Cardiac muscle cell (in vitro differentiated cells and primary cell): ENCODE measurements at regions not wholly inside any gene's neighbourhood (a gene's known extent, or its start where the extent isn't known, plus 50 kb on each side); places are given as distances from the start of the nearest gene placed in this dataset.

Source experiments
- DNase-seq, 2 donors: peaks; one replicate each; pipeline versions ENCODE4 v3.0.0 to v3.0.0-alpha.2; 2010 to 2017; ENCODE audit warnings: low read depth in 1 of 2, low spot score in 1 of 2
- H3K27ac ChIP-seq: fragments of 200-600 bp; sonication (generic); 2 replicates; pipeline ENCODE4 v1.5.1; 2016
- H3K27me3 ChIP-seq: fragments of 200-600 bp; sonication (generic); 2 replicates; pipeline ENCODE4 v1.6.0; 2016; ENCODE audit warnings: control low read depth
- H3K36me3 ChIP-seq: fragments of 200-600 bp; sonication (generic); 2 replicates; pipeline ENCODE4 v1.5.1; 2016; ENCODE audit warnings: control low read depth
- H3K4me1 ChIP-seq: fragments of 200-600 bp; sonication (generic); 2 replicates; pipeline ENCODE4 v1.8.1; 2017; ENCODE audit warnings: low read depth, mild to moderate bottlenecking, mixed run types
- H3K4me3 ChIP-seq: fragments of 200-600 bp; sonication (generic); 2 replicates; pipeline ENCODE4 v1.5.1; 2016; ENCODE audit warnings: mild to moderate bottlenecking
- H3K9me3 ChIP-seq: fragments of 200-600 bp; sonication (generic); 2 replicates; pipeline ENCODE4 v1.5.1; 2017; ENCODE audit warnings: low read depth, mild to moderate bottlenecking, control low read depth
- CTCF ChIP-seq: IDR thresholded peaks from 2 replicates; pipeline ENCODE4 v1.5.1; 2012; ENCODE audit warnings: low read depth, mild to moderate bottlenecking, low read length

GRCh38 chr16:35480988-35481387 is 2021.6 kb downstream of the TP53TG3F start:
- Histone ChIP-seq H3K27ac (no peak overlapping the region), H3K36me3 (no peaks in the 10 kb centered on the region), H3K4me1 (no peaks in the 10 kb centered on the region), H3K4me3 (no peak overlapping the region), H3K9me3 (no peaks in the 10 kb centered on the region), H3K27me3 (no peaks in the 10 kb centered on the region)
- DNase-seq = no peak
- no peak for TF ChIP-seq CTCF

DNA sequence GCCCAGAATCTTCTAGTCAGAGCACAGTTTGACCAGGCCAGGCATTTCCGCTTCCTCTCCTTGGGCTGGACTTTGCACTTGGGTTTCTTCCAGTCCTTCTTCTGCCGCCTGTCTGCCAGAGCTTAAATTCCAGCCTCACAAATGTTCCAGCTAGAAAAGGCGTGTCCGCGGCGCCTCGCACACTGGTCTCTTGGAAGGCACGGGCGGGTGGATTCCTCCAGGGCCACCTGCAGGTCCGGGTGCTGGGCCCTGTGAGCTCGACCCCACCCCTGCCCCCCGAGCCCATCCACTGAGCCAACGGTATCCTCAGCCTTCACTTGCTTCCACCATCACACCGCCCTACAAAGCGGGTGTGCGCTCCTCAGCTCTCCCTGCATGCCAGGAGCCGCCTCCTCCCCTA is 2026.5 kb downstream of the TP53TG3F start:
- DNase-seq = no peak
- Histone ChIP-seq H3K4me1 (no peaks in the 10 kb centered on the region), H3K4me3 (no peak overlapping the region), H3K27me3 (no peaks in the 10 kb centered on the region), H3K9me3 (no peaks in the 10 kb centered on the region), H3K36me3 (no peaks in the 10 kb centered on the region), H3K27ac (no peak overlapping the region)
- TF ChIP-seq CTCF = no peak

DNA sequence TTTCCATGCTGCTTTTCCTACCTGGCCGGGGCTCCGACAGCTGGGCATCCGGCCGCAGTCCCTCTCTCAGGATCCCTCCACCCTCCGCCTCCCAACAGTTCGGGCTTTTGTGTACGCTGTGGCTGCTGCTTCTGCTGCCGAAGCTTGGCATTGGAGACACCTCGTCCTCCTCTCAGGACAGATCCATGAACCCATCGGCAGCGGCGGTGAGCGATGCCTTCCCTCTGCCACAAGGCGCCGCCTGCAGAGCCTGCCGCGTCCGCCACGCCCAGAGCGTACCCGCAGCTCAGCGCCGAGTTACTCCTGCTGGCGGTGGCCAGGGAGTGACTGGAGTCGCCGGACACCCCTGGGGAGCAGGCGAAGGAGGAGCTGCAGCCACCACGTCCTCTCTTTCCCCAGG is 2032.8 kb downstream of the TP53TG3F start:
- no peak for DNase-seq
- H3K4me1 ChIP-seq = no peaks in the 10 kb centered on the region
- no peaks in the 10 kb centered on the region for H3K36me3 ChIP-seq
- no peaks in the 10 kb centered on the region for H3K27me3 ChIP-seq
- H3K4me3 ChIP-seq = no peak overlapping the region
- TF ChIP-seq CTCF = no peak
- no peak overlapping the region for H3K27ac ChIP-seq
- H3K9me3 ChIP-seq = no peaks in the 10 kb centered on the region

DNA sequence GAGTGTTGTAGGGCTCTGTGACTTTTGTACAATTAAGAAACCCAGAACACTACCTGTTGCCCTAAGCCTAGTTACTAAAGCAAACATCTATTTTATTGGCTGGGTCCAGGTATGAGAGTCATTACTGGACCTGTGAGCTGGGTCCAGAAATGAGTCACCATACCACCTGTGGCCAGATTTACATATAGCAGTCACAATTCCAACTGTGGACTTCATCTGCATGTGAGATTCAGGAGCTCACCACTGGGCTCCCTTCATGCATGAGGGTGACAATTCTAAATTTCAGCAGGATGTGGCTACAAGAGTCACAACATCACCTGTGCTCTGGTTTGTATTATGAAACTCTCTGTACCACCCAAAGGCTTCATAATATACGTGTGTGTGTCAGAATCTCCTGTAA is 2038.0 kb downstream of the TP53TG3F start:
- Histone ChIP-seq H3K27ac (no peak overlapping the region), H3K27me3 (no peaks in the 10 kb centered on the region), H3K9me3 (no peaks in the 10 kb centered on the region), H3K36me3 (no peaks in the 10 kb centered on the region), H3K4me3 (no peak overlapping the region), H3K4me1 (no peaks in the 10 kb centered on the region)
- no peak for TF ChIP-seq CTCF
- DNase-seq = no peak

GRCh38 chr16:35506018-35506897 is 2046.8 kb downstream of the TP53TG3F start:
- no peaks in the 10 kb centered on the region for H3K4me1 ChIP-seq
- DNase-seq = no peak
- H3K9me3 ChIP-seq = no peaks in the 10 kb centered on the region
- no peaks in the 10 kb centered on the region for H3K27me3 ChIP-seq
- H3K36me3 ChIP-seq = no peaks in the 10 kb centered on the region
- no peak overlapping the region for H3K27ac ChIP-seq
- TF ChIP-seq CTCF = no peak
- no peak overlapping the region for H3K4me3 ChIP-seq

GRCh38 chr16:35506898-35507194 is 2047.4 kb downstream of the TP53TG3F start:
- Histone ChIP-seq H3K4me3 (no peak overlapping the region), H3K27ac (no peak overlapping the region), H3K27me3 (no peaks in the 10 kb centered on the region), H3K36me3 (no peaks in the 10 kb centered on the region), H3K9me3 (no peaks in the 10 kb centered on the region), H3K4me1 (no peaks in the 10 kb centered on the region)
- DNase-seq = no peak
- TF ChIP-seq CTCF = no peak
